Ammon's horn (tissue), 1 donor: ENCODE measurements at regions not wholly inside any gene's neighbourhood (a gene's known extent, or its start where the extent isn't known, plus 50 kb on each side); places are given as distances from the start of the nearest gene placed in this dataset.

Experiments used
- DNase-seq: peaks from one replicate; pipeline ENCODE4 v3.0.0-alpha.2; 2016; ENCODE audit warnings: low spot score

GRCh38 chr12:76256904-76257303, 91.3 kb downstream of the BBS10 start:
- no peak for DNase-seq

GRCh38 chr12:76256321-76256720, 91.9 kb downstream of the BBS10 start:
- no peak for DNase-seq

- no peak for DNase-seq
These were observed 92.5 kb downstream of the BBS10 start for GRCh38 chr12:76255692-76256091.

GRCh38 chr12:76255281-76255680, 92.9 kb downstream of the BBS10 start:
- DNase-seq = no peak

- no peak for DNase-seq
These were observed 96.2 kb downstream of the BBS10 start for GRCh38 chr12:76252031-76252430.

GRCh38 chr12:76250256-76250655, 98.0 kb downstream of the BBS10 start:
- no peak for DNase-seq

GRCh38 chr12:76249501-76249900, 98.7 kb downstream of the BBS10 start:
- no peak for DNase-seq

- no peak for DNase-seq
These were observed 100.2 kb downstream of the BBS10 start for GRCh38 chr12:76247992-76248391.

GRCh38 chr12:76247026-76247646, 101.1 kb downstream of the BBS10 start:
- DNase-seq = no peak

- no peak for DNase-seq
These were observed 101.6 kb downstream of the BBS10 start for GRCh38 chr12:76246611-76247010.

- DNase-seq = no peak
These were observed 103.9 kb downstream of the BBS10 start for GRCh38 chr12:76244300-76244699.

GRCh38 chr12:76242813-76243550, 105.2 kb downstream of the BBS10 start:
- no peak for DNase-seq

GRCh38 chr12:76241371-76241770, 106.8 kb downstream of the BBS10 start:
- DNase-seq = no peak

- no peak for DNase-seq
These were observed 107.9 kb downstream of the BBS10 start for GRCh38 chr12:76240281-76240680.

GRCh38 chr12:76238688-76239087, 109.5 kb downstream of the BBS10 start:
- DNase-seq = no peak

GRCh38 chr12:76237086-76237701, 111.0 kb downstream of the BBS10 start:
- no peak for DNase-seq

GRCh38 chr12:76236640-76237039, 111.6 kb downstream of the BBS10 start:
- no peak for DNase-seq

GRCh38 chr12:76234741-76235140, 113.5 kb downstream of the BBS10 start:
- DNase-seq = no peak

GRCh38 chr12:76232013-76232412, 116.2 kb downstream of the BBS10 start:
- no peak for DNase-seq

- no peak for DNase-seq
These were observed 121.3 kb downstream of the BBS10 start for GRCh38 chr12:76226956-76227355.

- DNase-seq = no peak
These were observed 121.8 kb downstream of the BBS10 start for GRCh38 chr12:76226397-76226796.

- DNase-seq = no peak
These were observed 124.3 kb downstream of the BBS10 start for GRCh38 chr12:76223869-76224268.

- no peak for DNase-seq
These were observed 127.2 kb downstream of the BBS10 start for GRCh38 chr12:76220980-76221379.
